Coronary artery (tissue), 2 donors: ENCODE measurements at regions not wholly inside any gene's neighbourhood (a gene's known extent, or its start where the extent isn't known, plus 50 kb on each side); places are given as distances from the start of the nearest gene placed in this dataset.

ENCODE experiments used
- DNase-seq: peaks from one replicate; pipeline ENCODE4 v3.0.0-alpha.2; 2017; ENCODE audit warnings: low spot score
- H3K27ac ChIP-seq, 2 donors: fragments of 200-600 bp; sonication (generic); one replicate each; pipeline ENCODE4 v1.5.1; 2016 to 2019
- H3K4me3 ChIP-seq: fragments of 200-600 bp; sonication (generic); 2 replicates; pipeline ENCODE4 v1.5.1; 2016; ENCODE audit warnings: mild to moderate bottlenecking, moderate library complexity
- CTCF ChIP-seq: fragments of 200-600 bp; sonication (generic); IDR thresholded peaks from one replicate; pipeline ENCODE4 v1.5.1; 2019; ENCODE audit warnings: antibody characterized with exemption

GRCh38 chr1:189522441-189522840 is 955.2 kb downstream of the BRINP3 start:
- H3K27ac ChIP-seq: no peak overlapping the region
- no peak for TF ChIP-seq CTCF
- no peak for DNase-seq

DNA sequence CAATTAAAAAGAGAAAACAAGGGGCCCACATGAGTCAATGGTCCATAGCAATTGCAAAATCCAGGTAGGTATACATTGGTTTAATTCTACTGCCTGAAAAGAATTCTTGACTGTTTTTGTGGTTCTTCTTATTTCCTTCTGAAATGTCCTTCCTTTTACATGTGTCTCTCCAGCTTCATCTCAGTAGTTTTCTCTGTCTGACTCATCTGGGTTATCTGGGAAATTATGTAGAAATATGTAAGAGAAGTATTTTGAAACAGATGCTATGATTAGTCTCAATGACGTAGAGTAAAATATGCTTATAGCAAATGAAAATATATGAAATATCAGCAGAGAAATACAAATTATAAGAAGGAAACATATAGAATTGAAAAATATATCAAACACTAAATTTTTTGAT is 953.2 kb downstream of the BRINP3 start:
- TF ChIP-seq CTCF: no peak
- no peak for DNase-seq
- Histone ChIP-seq H3K27ac (no peak overlapping the region), H3K4me3 (no peak overlapping the region)

More at GRCh38 chr1:189522441-189522840, 955.2 kb downstream of the BRINP3 start:
- H3K4me3 ChIP-seq: no peak overlapping the region

- H3K27ac ChIP-seq: no peak overlapping the region
- no peak overlapping the region for H3K4me3 ChIP-seq
- no peak for DNase-seq
- no peak for TF ChIP-seq CTCF
Observed at GRCh38 chr1:189530162-189530561, 947.5 kb downstream of the BRINP3 start.

GRCh38 chr1:189538271-189538670 is 939.4 kb downstream of the BRINP3 start:
- no peak for TF ChIP-seq CTCF
- DNase-seq: no peak

DNA sequence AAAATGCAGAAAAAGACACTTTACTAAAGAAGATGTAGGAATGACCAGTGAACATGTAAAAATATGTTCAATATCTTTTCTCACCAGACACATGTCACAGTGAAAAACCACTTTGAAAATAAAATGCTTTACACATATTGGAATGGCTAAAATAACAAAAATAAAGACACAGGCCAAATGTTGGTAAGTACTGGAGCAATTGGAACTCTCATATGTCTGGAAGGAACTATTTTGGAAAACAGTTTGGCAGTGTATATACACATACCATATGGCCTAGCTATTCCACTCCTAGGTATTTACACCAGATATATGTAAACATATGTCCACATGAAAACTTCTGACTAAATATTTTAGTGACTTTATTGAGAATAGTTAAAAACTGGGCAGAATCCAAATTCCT is 927.2 kb downstream of the BRINP3 start:
- DNase-seq: no peak
- H3K27ac ChIP-seq: no peak overlapping the region
- no peak for TF ChIP-seq CTCF

More at GRCh38 chr1:189538271-189538670, 939.4 kb downstream of the BRINP3 start:
- no peak overlapping the region for H3K27ac ChIP-seq
- no peak overlapping the region for H3K4me3 ChIP-seq

GRCh38 chr1:189563784-189564183 is 913.9 kb downstream of the BRINP3 start:
- DNase-seq: no peak
- no peak for TF ChIP-seq CTCF
- Histone ChIP-seq H3K27ac (no peak overlapping the region), H3K4me3 (no peak overlapping the region)

More for the DNA sequence above, 927.2 kb downstream of the BRINP3 start:
- H3K4me3 ChIP-seq: no peak overlapping the region

DNA sequence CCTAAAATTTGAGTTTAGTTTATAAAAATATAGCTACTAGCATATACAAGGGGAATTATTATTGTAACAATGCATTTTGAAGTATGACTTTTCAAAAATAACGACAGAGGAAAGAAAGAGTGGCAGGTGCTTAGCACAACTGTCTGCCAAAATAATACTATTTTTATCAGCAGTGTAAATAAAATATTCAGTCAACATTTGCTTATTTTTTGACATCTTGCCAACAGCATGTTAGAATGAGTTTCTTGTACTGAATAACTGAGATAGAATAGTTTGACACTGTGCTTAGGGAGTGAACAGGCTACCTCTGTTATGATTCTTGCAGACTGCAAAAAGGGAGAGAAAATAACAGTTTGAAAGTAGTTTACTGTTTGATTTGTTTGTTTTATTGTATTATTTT is 909.8 kb downstream of the BRINP3 start:
- Histone ChIP-seq H3K27ac (no peak overlapping the region), H3K4me3 (no peak overlapping the region)
- no peak for TF ChIP-seq CTCF
- no peak for DNase-seq
